GM19372 (cell line): ENCODE measurements at regions not wholly inside any gene's neighbourhood (a gene's known extent, or its start where the extent isn't known, plus 50 kb on each side); places are given as distances from the start of the nearest gene placed in this dataset.

Experiments used
- ATAC-seq: cut with Tn5 transposase; IDR thresholded peaks from one replicate; pipeline ENCODE4 v1.9.1; 2021; ENCODE audit warnings: mild to moderate bottlenecking, low read depth, moderate library complexity; ENCODE audit not compliant: unreplicated experiment

DNA sequence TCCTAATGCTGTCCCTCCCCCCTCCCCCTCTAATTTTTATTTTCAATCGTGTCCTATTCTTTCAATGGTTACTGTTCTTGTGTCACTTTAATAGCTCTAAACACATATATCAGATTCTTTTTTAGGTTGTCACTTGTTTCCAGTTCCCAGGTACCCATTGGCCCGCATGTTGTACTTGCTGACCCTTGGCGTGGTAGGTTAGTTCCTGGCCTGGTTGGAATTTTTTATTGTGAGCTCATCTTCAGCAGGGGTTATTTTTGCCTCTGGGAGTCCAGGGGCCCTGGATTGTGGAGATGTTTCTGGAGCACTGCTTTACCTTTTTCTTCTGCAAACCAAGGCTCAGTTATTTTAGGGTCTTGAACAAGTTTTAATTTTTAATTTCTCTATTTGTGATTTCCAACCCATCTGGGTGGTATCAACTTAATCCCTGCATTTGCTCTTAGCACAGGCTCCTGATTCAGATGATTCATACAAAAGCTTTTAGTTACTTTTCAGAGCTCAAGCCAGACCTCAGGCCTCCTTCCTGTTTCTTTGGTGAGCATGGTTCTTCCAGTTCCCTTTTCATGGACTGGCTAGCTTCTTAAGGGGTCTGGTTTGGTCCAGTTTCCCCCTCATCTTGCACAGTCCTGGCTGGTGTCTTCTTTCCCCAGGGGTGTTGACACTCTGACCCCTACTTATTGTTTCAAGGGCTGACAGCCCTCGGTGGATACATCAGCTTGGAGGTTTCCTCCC, 220.5 kb downstream of the TM9SF2 start:
- no peak for ATAC-seq

DNA sequence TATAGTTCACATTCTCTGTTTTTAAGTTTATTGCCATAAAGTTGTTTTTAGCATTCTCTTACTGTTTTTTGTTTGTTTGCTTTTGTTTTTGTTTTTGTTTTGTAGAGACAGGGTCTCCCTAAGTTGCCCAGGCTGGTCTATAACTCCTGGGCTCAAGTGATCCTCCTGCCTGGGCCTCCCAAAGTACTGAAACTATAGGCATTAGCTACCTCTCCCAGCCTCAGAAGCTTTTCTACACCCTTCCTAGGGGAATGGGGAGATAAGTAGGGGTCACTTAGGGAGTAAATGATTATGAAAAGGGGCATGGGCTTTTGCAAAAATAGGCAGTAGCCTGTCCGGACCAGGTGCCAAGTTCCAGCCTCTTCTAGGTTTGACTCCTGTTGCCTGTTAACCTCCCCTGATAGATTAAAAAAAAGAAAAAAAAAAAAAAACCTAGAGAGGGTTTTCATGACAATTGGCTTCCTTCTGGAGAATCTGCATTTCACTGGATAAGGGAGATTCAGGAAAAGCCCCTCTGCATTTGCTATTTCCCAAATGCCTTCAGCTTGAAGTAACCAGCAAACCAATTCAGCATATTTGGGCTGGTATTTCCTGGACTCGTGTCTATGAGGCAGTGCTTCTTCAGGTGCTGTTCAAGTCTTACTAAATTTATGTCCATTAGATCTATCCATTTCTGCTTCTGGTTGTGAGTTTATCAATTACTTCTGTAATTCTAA, 216.8 kb downstream of the TM9SF2 start:
- no peak for ATAC-seq

DNA sequence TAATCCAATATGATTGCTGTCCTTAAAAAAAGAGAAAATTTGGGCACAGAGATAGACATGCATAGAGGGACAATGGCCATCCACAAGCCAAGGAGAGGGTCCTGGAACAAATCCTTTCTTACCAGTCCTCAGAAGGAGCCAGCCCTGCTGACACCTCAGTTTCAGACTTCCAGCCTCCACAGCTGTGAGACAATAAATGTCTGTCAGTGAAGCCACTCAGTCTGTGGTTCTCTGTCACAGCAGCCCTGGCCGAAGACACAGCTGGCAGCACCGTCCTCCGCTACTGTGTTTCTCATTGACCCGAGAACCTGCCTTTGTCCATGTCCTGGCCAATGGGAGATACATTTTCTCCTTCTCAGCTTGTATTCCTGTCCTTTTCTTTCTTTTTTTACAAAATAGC, 207.9 kb downstream of the TM9SF2 start:
- ATAC-seq: no peak

- no peak for ATAC-seq
These were observed 203.1 kb downstream of the TM9SF2 start for GRCh38 chr13:99704390-99704789.

DNA sequence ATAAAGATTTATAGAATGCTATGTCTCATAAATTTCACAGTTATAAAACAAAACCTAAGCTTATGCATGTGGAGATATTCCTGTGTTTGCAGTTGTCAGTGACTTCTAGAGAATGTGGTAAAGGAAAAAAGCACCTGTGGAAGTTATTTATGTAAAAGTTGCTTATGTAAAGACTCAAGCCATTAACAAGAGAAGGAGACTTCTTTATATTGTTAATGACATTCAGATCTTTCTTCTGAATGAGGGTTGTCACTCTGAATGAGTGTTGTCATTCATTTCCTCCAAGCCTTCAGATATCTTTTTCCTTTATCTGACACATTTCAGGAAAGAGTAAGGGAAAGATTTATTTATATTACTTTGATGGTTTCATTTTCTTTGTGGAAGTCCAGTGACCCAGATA, 202.6 kb downstream of the TM9SF2 start:
- ATAC-seq: no peak

GRCh38 chr13:99702687-99703319, 201.5 kb downstream of the TM9SF2 start:
- no peak for ATAC-seq

- no peak for ATAC-seq
These were observed 199.2 kb downstream of the TM9SF2 start for GRCh38 chr13:99700468-99700867.

GRCh38 chr13:99698816-99699099, 197.5 kb downstream of the TM9SF2 start:
- ATAC-seq: no peak

DNA sequence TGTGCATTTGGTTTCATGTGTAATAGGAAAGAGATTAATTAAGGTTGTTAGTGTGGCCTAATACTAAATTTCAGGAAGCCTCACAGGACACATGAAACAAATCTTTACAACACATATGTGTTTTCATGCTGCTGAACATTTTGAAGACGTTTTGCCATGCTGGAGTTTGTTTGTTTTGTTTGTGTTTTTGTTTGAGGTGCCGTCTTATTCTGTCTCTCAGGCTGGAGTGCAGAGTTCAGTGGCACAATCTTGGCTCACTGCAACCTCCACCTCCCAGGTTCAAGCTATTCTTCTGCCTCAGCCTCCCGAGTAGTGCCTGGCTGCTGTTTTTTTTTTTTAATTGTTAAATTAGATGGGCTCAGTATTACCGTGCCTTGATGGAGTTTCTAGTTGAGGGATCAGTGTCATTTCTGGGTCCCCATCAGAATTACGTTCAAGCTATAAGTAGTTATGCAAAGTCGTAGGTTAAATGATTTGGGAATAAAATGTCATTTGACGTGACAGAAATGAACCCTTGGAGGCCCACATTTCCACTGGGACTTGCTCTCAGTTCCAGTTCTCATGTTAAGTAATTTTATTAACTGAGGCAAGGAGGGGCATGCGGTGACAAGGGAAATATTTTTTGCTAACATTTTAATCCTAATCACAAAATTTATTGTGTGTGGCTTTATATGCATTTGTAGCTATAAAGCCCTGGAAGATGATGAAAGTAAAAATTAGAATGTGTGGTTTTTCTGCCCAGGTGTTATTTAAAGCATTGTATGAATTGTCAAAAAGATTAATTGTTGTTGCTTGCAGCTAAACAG, 196.9 kb downstream of the TM9SF2 start:
- no peak for ATAC-seq

DNA sequence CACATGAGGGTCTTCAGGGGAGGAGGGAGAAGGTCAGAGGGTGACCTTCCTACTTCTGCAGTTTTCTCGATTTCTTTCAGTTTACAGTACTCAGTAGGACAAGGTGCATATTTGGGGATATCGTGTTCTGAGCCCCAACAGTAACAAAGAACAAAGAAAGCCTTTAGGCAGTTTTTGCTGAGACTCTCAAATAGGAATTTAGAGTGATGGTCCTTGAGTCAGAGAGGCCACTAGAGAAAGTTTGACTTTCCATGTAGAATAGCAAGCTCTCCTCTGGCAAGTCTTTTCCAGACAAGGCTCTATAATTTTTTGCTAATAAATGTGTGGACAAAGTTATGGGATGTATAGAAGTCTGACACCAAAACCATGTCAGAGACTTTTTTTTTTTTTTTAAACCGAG, 194.6 kb downstream of the TM9SF2 start:
- no peak for ATAC-seq

- no peak for ATAC-seq
These were observed 192.8 kb downstream of the TM9SF2 start for GRCh38 chr13:99693852-99694611.

DNA sequence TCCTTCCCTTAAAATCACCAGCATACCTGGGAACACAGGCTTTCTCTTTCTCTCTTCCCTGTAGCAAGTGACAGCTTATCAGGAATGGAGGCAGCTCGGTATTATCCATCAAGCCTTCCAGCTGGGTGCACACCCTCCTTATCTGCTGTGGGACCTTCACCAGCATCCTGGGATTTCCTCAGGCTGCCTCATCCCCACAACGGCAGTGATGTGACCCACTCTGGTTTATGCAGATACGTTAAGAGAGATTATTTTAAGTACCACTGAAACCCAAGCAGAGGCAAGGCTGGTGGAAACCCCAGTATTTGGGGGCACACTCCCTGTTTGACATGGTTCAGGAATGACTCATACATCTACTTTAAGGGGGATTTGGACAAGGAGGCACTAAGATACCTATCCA, 192.1 kb downstream of the TM9SF2 start:
- no peak for ATAC-seq

- no peak for ATAC-seq
These were observed 191.6 kb downstream of the TM9SF2 start for GRCh38 chr13:99692854-99693253.

GRCh38 chr13:99691552-99691951, 190.3 kb downstream of the TM9SF2 start:
- ATAC-seq: no peak

DNA sequence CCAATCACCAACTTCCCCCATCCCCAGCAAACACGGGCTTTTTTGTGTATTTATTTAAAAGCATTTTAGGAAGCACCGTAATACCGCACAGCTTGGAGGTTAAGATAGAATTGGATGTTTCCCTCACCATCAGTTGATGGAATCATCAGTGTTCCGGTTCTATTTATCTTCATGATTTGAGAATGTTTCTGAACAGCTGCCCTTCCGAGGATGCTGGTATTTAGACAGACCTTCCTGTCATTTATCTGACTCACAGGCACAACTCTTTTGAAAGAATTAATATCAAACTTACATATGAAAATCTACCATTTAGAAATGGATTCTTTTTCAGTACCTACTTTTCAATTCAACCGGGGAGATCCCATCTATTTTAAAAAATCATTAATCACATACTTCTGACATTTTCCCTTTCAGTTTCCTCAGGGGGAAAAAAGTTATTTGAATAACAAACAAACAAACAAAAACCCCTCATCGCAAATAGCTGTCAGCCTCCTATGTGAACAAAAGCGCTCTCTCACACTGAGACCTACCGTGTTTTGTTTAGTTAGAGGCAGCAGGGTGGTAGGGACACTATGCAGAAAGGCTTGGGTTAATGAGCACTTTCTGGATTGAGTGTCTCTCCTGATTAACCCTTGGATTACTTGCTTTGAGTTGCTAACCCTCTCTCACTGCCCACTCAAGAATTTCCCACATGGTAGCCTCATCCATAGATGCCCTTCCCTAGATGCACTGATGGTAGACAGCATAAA, 189.3 kb downstream of the TM9SF2 start:
- no peak for ATAC-seq

DNA sequence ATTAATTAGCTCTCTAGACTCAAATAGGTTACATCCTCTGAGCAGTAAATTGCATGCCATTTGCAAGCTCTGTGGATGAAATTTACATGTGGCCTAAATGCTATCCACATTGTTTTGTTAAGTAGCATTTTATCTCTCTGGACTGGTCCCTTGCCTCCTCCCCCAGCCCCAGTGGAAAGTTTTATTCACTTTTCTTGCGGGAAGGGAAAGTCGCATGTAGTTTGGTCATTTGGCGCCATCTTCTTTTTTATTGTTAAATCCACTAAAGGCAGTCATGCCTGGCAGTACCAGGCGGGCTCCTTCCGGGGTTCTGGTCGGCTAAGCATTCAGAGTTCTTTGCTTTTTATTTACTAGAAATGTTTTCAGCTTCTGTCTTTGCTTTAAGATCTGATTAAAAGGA, 188.7 kb downstream of the TM9SF2 start:
- no peak for ATAC-seq

DNA sequence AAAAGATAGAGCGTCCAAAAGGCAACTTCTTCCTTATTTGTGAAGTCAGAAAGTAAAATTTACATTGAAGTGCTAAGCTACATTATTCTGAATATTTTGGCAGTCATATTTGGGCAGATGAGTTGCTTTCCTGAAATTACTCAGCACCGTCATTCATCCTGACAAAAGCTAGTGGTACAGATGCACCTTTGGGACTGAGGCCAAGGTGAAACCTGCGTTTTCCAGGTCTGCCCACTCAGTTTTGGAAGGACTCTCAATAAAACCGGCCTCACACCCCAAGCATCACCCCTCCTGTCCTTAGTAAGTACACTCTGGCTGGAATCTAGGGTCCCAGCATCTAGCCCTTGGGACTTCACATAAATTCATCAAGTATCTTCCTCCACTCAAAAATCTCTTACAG, 187.5 kb downstream of the TM9SF2 start:
- ATAC-seq: no peak

GRCh38 chr13:99687723-99688397, 186.6 kb downstream of the TM9SF2 start:
- ATAC-seq: no peak

GRCh38 chr13:99686944-99687411, 185.7 kb downstream of the TM9SF2 start:
- no peak for ATAC-seq
